BLaER1 treated with 17β-estradiol and CSF1 and Interleukin-3, amounts not matched to agents 10 nM and 100 nM (cell line): ENCODE measurements at regions not wholly inside any gene's neighbourhood (a gene's known extent, or its start where the extent isn't known, plus 50 kb on each side); places are given as distances from the start of the nearest gene placed in this dataset.
"Not testable (repeated sequence)": the region's sequence is repeated elsewhere in the genome, so short reads cannot be mapped to it uniquely, and the experiment has no call there.

Experiments
- H3K27ac ChIP-seq, 11 experiments: shearing (Covaris generic); formaldehyde crosslinking; 2 replicates each; pipeline ENCODE4 v1.8.1; 2022
- H3K27me3 ChIP-seq, 11 experiments: shearing (Covaris generic); formaldehyde crosslinking; 2 replicates each; pipeline ENCODE4 v1.8.1; 2022
- H3K36me3 ChIP-seq, 11 experiments: shearing (Covaris generic); formaldehyde crosslinking; 2 replicates each; pipeline ENCODE4 v1.8.1; 2022
- H3K4me1 ChIP-seq, 10 experiments: shearing (Covaris generic); formaldehyde crosslinking; 2 replicates each; pipeline ENCODE4 v1.8.1; 2022
- H3K4me2 ChIP-seq, 11 experiments: shearing (Covaris generic); formaldehyde crosslinking; 2 replicates each; pipeline ENCODE4 v1.8.1; 2022
- H3K4me3 ChIP-seq, 10 experiments: shearing (Covaris generic); formaldehyde crosslinking; 2 replicates each; pipeline ENCODE4 v1.8.1; 2022
- H3K9ac ChIP-seq, 11 experiments: shearing (Covaris generic); formaldehyde crosslinking; 2 replicates each; pipeline ENCODE4 v1.8.1; 2022
- H3K9me3 ChIP-seq, 11 experiments: shearing (Covaris generic); formaldehyde crosslinking; replicated peaks in 1 of 11; 2 replicates each; pipeline ENCODE4 v1.8.1; 2022
- H4K20me1 ChIP-seq, 11 experiments: shearing (Covaris generic); formaldehyde crosslinking; 2 replicates each; pipeline ENCODE4 v1.8.1; 2022
- Cebpa-rat ChIP-seq, 11 experiments: shearing (Covaris generic); IDR thresholded peaks; 2 replicates each; pipeline ENCODE4 v1.8.1; 2022

DNA sequence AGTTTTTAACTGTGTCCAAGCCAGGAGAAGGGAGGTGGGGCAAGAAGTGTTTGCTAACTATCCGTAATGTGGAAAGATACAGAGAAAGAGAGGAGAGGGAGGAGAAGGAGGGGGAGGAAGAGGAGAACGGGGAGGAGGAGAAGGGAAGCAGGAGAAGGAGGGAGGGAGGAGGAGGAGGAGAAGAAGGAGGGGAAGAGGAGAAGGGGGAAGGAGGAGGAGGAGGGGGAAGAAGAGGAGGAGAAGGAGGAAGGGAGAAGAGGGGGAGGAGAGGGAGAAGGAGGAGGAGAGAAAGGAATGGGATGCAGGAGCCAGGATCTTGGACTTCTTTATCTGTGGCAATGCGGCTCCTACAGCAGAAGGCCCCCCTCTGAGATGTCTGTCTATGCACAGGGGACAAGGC lies 510.3 kb upstream of the CCDC196 start:
- Histone ChIP-seq H3K27ac (no peak overlapping the region), H3K36me3 (no peaks in the 10 kb centered on the region), H4K20me1 (no peaks in the 10 kb centered on the region), H3K4me2 (no peak overlapping the region), H3K4me3 (no peak overlapping the region), H3K9ac (no peak overlapping the region), H3K27me3 (no peaks in the 10 kb centered on the region), H3K4me1 (no peaks in the 10 kb centered on the region), H3K9me3 (peaks cover 0 to 18% (median 10%) of the 10 kb centered on the region in 11 experiments; a peak in 10 of 22 replicates)
- TF ChIP-seq Cebpa-rat (IDR thresholded peaks at IDR 0.05): no peak

DNA sequence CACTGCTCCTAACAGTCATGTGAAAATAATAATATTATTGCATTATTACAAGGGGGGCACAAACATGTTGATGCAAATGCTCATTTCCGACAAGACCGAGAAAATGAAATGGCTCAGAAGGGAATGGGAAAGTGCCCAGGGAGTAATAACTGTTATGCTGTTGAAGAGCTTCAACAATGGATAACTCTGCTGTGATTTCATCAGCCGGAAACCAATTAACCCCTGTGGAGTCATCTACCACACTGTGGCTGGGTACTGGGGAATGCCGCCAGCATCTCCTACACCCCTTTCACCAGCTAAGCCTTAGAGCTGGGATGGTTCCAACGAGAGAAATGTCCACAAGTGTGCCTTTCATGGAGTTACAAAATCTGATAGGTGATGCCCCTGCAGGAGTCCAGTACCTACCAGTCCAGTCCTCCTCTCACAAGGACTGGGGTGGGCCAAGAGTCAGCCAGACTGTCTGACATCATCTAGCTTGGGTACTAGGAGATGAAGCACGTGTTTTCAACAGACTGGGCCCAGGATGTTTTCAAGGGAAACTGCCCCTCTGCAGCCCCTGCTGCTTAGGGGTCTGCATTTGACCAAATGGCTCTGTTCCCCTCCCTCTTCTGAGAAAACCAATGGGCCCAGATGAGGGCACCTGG lies 509.3 kb upstream of the CCDC196 start:
- no peak overlapping the region for H3K9ac ChIP-seq
- no peak overlapping the region for H3K27ac ChIP-seq
- no peak for TF ChIP-seq Cebpa-rat (IDR thresholded peaks at IDR 0.05)
- no peak overlapping the region for H3K4me3 ChIP-seq
- no peaks in the 10 kb centered on the region for H3K36me3 ChIP-seq
- H3K4me1 ChIP-seq: no peaks in the 10 kb centered on the region
- H3K9me3 ChIP-seq: peaks cover 0 to 19% (median 10%) of the 10 kb centered on the region in 11 experiments; a peak in 10 of 22 replicates
- H4K20me1 ChIP-seq: no peaks in the 10 kb centered on the region
- H3K27me3 ChIP-seq: no peaks in the 10 kb centered on the region
- H3K4me2 ChIP-seq: no peak overlapping the region

DNA sequence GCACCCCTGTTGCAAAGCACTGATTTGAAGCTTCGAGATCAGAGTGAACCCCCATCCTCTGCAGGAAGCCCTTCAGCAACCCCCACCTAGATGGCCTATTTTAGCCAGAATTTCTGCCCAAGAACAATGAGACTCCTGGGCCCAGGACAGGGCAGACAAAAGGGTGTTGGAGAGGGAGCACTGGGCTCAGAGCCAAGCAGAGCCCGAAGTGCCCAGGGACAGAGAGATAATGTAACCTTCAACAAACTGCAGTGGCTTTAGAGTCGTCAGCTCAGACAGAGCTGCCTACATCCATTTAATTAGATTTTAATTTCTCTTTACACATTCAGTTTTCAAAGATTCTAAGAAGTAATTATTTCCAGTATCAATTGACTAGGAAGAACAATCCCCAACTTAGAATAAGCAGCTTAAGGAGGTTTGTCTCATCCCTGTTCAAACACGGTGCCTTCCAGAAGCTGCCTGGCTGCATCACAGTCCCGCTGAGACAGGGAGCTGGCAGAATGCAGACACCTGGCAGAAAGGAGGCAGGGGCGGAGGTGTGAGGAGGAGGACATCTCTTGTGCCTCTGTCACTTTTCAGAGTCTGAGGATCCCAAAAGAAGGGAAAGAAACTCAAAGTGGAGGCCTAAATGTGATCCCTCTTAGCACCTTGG lies 504.9 kb upstream of the CCDC196 start:
- Histone ChIP-seq H3K4me1 (no peaks in the 10 kb centered on the region), H3K27ac (no peak overlapping the region), H3K36me3 (no peaks in the 10 kb centered on the region), H3K4me3 (no peak overlapping the region), H3K27me3 (no peaks in the 10 kb centered on the region), H4K20me1 (no peaks in the 10 kb centered on the region), H3K4me2 (no peak overlapping the region), H3K9ac (no peak overlapping the region), H3K9me3 (peaks cover 0 to 19% (median 10%) of the 10 kb centered on the region in 11 experiments; a peak in 10 of 22 replicates)
- no peak for TF ChIP-seq Cebpa-rat (IDR thresholded peaks at IDR 0.05)

DNA sequence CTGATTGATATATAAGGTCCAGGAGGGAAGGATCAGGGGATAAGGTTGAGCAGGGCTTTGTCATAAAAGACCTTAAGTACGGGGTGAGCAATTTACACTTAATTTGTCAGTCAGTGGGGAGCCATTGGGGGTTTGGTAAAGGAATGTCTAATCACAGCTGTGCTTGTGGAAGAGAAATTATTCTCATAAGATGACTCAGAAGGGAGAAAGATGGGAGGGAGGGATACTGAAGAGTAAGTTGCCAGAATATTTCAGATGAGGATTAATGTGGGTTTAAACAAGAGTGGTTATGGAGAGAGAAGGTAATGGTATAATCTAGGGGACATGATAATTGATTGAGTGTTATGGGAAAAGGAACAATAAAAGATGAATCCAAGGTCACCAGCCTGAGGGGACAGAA lies 500.1 kb upstream of the CCDC196 start:
- Histone ChIP-seq H3K4me3 (no peak overlapping the region), H3K4me1 (peaks cover 0 to 3% (median 0%) of the 10 kb centered on the region in 10 experiments; a peak in 3 of 20 replicates), H3K36me3 (no peaks in the 10 kb centered on the region), H3K27ac (no peak overlapping the region), H3K9ac (no peak overlapping the region), H4K20me1 (no peaks in the 10 kb centered on the region), H3K27me3 (no peaks in the 10 kb centered on the region), H3K4me2 (no peak overlapping the region), H3K9me3 (peaks cover 0 to 6% (median 0%) of the 10 kb centered on the region in 11 experiments; a peak in 4 of 22 replicates)
- TF ChIP-seq Cebpa-rat (IDR thresholded peaks at IDR 0.05): no peak

DNA sequence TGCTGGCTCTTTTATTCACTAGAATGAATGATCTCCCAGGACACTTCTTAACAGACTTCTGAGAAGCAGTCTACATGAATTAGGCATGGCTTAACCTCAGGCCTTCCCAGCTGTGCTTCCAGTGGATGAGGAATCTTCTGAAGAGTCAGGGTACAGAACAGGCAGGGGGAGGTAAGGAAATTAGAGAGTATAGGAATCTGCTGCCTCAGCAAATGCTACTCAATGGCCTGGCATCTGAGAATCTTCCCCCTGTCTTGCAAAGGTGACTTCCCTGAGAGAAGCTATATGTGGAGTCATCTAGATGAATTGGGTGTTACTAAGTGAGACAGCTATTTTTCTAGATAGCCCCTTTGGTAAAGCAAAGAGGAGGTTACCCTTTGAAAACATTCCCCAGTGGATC lies 496.2 kb upstream of the CCDC196 start:
- no peaks in the 10 kb centered on the region for H4K20me1 ChIP-seq
- peaks cover 4 to 31% (median 7%) of the 10 kb centered on the region in 10 experiments; a peak in 15 of 20 replicates for H3K4me1 ChIP-seq
- no peak overlapping the region for H3K4me2 ChIP-seq
- H3K9me3 ChIP-seq: peaks cover 0 to 20% (median 0%) of the 10 kb centered on the region in 11 experiments; a peak in 4 of 22 replicates
- H3K9ac ChIP-seq: no peak overlapping the region
- no peak overlapping the region for H3K4me3 ChIP-seq
- no peaks in the 10 kb centered on the region for H3K36me3 ChIP-seq
- no peak for TF ChIP-seq Cebpa-rat (IDR thresholded peaks at IDR 0.05)
- H3K27me3 ChIP-seq: no peaks in the 10 kb centered on the region
- H3K27ac ChIP-seq: no peak overlapping the region

DNA sequence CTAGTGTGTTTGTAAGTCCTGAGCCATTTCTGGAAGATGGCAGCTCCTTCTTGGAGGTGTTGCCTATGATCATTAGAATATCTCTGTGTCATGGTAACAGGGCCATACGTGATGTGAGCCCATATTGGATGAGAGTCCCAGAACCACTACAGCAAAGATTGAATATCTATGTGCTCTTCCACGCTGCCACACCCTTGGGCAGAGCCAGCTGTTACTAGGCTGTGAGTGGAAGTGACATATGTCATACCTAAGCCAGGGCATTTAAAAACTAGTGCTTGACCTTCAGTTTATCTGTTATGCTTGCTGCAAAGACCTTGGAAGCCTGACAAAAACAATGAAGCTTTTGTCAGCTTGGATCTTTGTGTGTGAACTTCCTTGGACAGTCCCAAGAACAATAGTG lies 495.1 kb upstream of the CCDC196 start:
- peak overlapping the region in 2 of 11 experiments; percentile 32 to 62; a peak in 4 of 22 replicates for H3K4me2 ChIP-seq

DNA sequence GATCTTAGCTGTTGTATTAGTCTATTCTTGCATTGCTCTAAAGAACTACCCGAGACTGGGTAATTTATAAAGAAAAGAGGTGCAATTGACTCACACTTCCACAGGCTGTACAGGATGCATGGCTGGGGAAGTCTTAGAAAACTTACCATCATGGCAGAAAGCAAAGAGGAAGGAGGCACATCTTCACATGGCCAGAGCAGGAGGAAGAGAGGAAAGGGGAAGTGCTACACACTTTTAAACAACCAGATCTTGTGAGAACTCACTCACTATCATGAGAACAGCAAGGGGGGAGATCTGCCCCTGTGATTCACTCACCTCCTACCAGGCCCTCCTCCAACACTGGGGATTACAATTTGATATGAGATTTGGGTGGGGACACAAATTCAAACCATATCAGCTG lies 494.2 kb upstream of the CCDC196 start:
- not testable (repeated sequence) for H3K36me3 ChIP-seq, H3K4me3 ChIP-seq, H4K20me1 ChIP-seq, H3K27me3 ChIP-seq, H3K9ac ChIP-seq
- H3K4me1 ChIP-seq: peaks cover 4 to 31% (median 7%) of the 10 kb centered on the region in 10 experiments; a peak in 15 of 20 replicates
- peak overlapping the region in 3 of 11 experiments; percentile 25 to 62 (median 32); a peak in 6 of 22 replicates for H3K4me2 ChIP-seq
- peak overlapping the region in 3 of 11 experiments; percentile 40 to 52 (median 46); a peak in 5 of 22 replicates for H3K27ac ChIP-seq
- H3K9me3 ChIP-seq: peaks cover 0 to 20% (median 0%) of the 10 kb centered on the region in 11 experiments; a peak in 4 of 22 replicates

More for the DNA sequence above, 495.1 kb upstream of the CCDC196 start:
- Histone ChIP-seq H3K9ac (no peak overlapping the region), H3K27me3 (no peaks in the 10 kb centered on the region), H3K36me3 (no peaks in the 10 kb centered on the region), H3K9me3 (peaks cover 0 to 20% (median 0%) of the 10 kb centered on the region in 11 experiments; a peak in 4 of 22 replicates), H4K20me1 (no peaks in the 10 kb centered on the region), H3K27ac (no peak overlapping the region), H3K4me3 (no peak overlapping the region), H3K4me1 (peaks cover 4 to 31% (median 7%) of the 10 kb centered on the region in 10 experiments; a peak in 15 of 20 replicates)
- TF ChIP-seq Cebpa-rat (IDR thresholded peaks at IDR 0.05): no peak

DNA sequence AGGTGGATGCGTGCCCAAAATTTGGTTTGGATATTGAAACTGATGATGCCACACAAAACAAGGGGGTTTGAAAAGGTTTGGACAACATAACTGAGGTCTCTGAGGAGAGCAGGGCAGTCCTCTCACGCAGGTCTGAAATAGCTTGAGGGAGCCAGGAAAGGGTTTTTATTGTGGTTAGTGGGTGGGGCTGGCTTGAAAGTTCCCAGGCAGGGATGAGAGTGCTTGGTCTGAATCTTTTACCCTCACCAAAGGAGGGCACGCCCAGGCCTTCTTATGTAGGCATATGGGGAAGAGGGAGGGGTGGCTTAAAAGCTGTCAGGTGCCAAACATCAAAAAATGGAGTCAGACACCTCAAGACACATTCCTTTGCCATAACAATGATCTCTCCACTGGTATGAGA lies 493.1 kb upstream of the CCDC196 start:
- Histone ChIP-seq H3K4me1 (peaks cover 4 to 31% (median 7%) of the 10 kb centered on the region in 10 experiments; a peak in 15 of 20 replicates), H3K27ac (0 out of 22 replicates have a peak overlapping the region, but pooled peaks of 1 of the 11 experiments have one; percentile 13), H4K20me1 (no peaks in the 10 kb centered on the region), H3K27me3 (no peaks in the 10 kb centered on the region), H3K9ac (no peak overlapping the region), H3K4me2 (peak overlapping the region in 10 of 11 experiments; percentile 6 to 63 (median 25); a peak in 10 of 22 replicates), H3K9me3 (peaks cover 0 to 20% (median 4%) of the 10 kb centered on the region in 11 experiments; a peak in 6 of 22 replicates), H3K4me3 (no peak overlapping the region), H3K36me3 (no peaks in the 10 kb centered on the region)
- no peak for TF ChIP-seq Cebpa-rat (IDR thresholded peaks at IDR 0.05)

DNA sequence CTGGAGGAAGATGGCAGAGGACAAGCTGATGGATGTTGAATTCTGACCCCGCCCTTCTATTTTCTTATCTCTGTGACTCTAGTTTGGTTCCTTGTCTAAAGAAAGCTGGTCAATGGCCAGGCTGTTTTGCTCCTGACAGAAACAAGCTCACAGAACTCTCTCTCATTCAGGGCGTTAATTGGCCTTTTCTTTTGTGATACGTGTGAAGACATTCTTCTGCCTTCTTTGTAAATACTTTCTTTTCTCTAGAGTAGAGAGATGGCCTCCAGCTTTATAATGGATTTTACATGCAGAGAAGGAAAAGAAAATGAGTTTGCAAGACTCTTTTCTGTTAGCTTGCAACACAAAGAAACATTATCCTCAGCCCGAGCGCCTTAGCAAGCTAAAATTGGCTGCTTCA lies 492.2 kb upstream of the CCDC196 start:
- no peak overlapping the region for H3K9ac ChIP-seq
- H3K36me3 ChIP-seq: no peaks in the 10 kb centered on the region

More for the DNA sequence above, 492.2 kb upstream of the CCDC196 start:
- Histone ChIP-seq H3K9me3 (peaks cover 5 to 29% (median 12%) of the 10 kb centered on the region in 11 experiments; a peak in 21 of 22 replicates), H3K4me3 (no peak overlapping the region), H3K4me1 (peaks cover 4 to 31% (median 7%) of the 10 kb centered on the region in 10 experiments; a peak in 15 of 20 replicates), H3K4me2 (peak overlapping the region in 1 of 11 experiments; percentile 32; a peak in 1 of 22 replicates), H3K27me3 (no peaks in the 10 kb centered on the region), H4K20me1 (no peaks in the 10 kb centered on the region), H3K27ac (no peak overlapping the region)
- no peak for TF ChIP-seq Cebpa-rat (IDR thresholded peaks at IDR 0.05)
